ENCODE measurements at regions not wholly inside any gene's neighbourhood (a gene's known extent, or its start where the extent isn't known, plus 50 kb on each side); places are given as distances from the start of the nearest gene placed in this dataset.
"Not testable (repeated sequence)": the region's sequence is repeated elsewhere in the genome, so short reads cannot be mapped to it uniquely, and the experiment has no call there.

- not testable (repeated sequence) for DNase-seq (ENCODE audit: low read depth)
These were observed 402.3 kb upstream of the MIR17HG start for GRCh38 chr13:90945146-90945545.

- DNase-seq (ENCODE audit: low read depth) = not testable (repeated sequence)
These were observed 401.4 kb upstream of the MIR17HG start for GRCh38 chr13:90946125-90946524.

- DNase-seq (ENCODE audit: low read depth) = peak; percentile 20
These were observed 399.5 kb upstream of the MIR17HG start for GRCh38 chr13:90947976-90948375.

- DNase-seq (ENCODE audit: low read depth) = peak; percentile 14
These were observed 397.3 kb upstream of the MIR17HG start for GRCh38 chr13:90950160-90950559.

GRCh38 chr13:90951663-90952062, 395.8 kb upstream of the MIR17HG start:
- DNase-seq (ENCODE audit: low read depth) = no peak

GRCh38 chr13:90952326-90952725, 395.2 kb upstream of the MIR17HG start:
- no peak for DNase-seq (ENCODE audit: low read depth)

- DNase-seq (ENCODE audit: low read depth) = no peak
These were observed 392.8 kb upstream of the MIR17HG start for GRCh38 chr13:90954605-90955195.

GRCh38 chr13:90956031-90956430, 391.5 kb upstream of the MIR17HG start:
- no peak for DNase-seq (ENCODE audit: low read depth)

- DNase-seq (ENCODE audit: low read depth) = no peak
These were observed 388.6 kb upstream of the MIR17HG start for GRCh38 chr13:90958866-90959265.

- peak; percentile 61 for DNase-seq (ENCODE audit: low read depth)
These were observed 379.2 kb upstream of the MIR17HG start for GRCh38 chr13:90968166-90968904.

- no peak for DNase-seq (ENCODE audit: low read depth)
These were observed 373.1 kb upstream of the MIR17HG start for GRCh38 chr13:90974249-90974975.

GRCh38 chr13:90979059-90979458, 368.4 kb upstream of the MIR17HG start:
- DNase-seq (ENCODE audit: low read depth) = peak; percentile 18

- DNase-seq (ENCODE audit: low read depth) = no peak
These were observed 362.7 kb upstream of the MIR17HG start for GRCh38 chr13:90984756-90985155.

GRCh38 chr13:90995001-90995400, 352.5 kb upstream of the MIR17HG start:
- no peak for DNase-seq (ENCODE audit: low read depth)

- no peak for DNase-seq (ENCODE audit: low read depth)
These were observed 351.9 kb upstream of the MIR17HG start for GRCh38 chr13:90995614-90996013.

GRCh38 chr13:90997951-90998350, 349.5 kb upstream of the MIR17HG start:
- no peak for DNase-seq (ENCODE audit: low read depth)

- DNase-seq (ENCODE audit: low read depth) = no peak
These were observed 348.1 kb upstream of the MIR17HG start for GRCh38 chr13:90999401-90999800.

- DNase-seq (ENCODE audit: low read depth) = no peak
These were observed 346.1 kb upstream of the MIR17HG start for GRCh38 chr13:91001371-91001770.

- no peak for DNase-seq (ENCODE audit: low read depth)
These were observed 332.8 kb upstream of the MIR17HG start for GRCh38 chr13:91014696-91015095.

GRCh38 chr13:91017031-91017668, 330.3 kb upstream of the MIR17HG start:
- peak; percentile 64 for DNase-seq (ENCODE audit: low read depth)

- peak; percentile 60 for DNase-seq (ENCODE audit: low read depth)
These were observed 329.8 kb upstream of the MIR17HG start for GRCh38 chr13:91017669-91018053.

- no peak for DNase-seq (ENCODE audit: low read depth)
These were observed 326.9 kb upstream of the MIR17HG start for GRCh38 chr13:91020461-91021034.

Data from ELR (cell line).